SKM-1 (cell line): ENCODE measurements at regions not wholly inside any gene's neighbourhood (a gene's known extent, or its start where the extent isn't known, plus 50 kb on each side); places are given as distances from the start of the nearest gene placed in this dataset.

ENCODE experiments used
- DNase-seq: peaks from one replicate; lab custom pipeline; 2025; ENCODE audit not compliant: unreplicated experiment; lab: John Stamatoyannopoulos, UW

DNA sequence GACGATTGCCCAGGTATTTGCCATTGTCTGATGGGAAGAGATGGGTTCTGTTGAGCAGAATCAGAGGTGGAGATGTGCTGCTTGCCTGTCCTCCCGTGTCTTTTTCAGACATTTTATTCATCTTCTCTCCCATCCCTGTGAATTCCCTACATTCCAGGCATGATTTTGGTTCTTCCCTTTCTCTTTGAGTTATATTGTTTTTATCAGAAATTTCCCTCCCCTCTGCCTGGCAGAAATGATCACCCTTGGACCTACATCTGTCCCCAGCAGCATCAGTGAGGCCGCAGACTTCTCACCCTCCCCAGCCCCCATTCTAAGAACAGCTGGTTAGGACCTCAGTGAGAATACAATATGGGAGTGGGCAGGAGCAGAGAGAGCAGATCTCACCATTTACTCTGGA lies 640.2 kb downstream of the CCDC171 start:
- no peak for DNase-seq

DNA sequence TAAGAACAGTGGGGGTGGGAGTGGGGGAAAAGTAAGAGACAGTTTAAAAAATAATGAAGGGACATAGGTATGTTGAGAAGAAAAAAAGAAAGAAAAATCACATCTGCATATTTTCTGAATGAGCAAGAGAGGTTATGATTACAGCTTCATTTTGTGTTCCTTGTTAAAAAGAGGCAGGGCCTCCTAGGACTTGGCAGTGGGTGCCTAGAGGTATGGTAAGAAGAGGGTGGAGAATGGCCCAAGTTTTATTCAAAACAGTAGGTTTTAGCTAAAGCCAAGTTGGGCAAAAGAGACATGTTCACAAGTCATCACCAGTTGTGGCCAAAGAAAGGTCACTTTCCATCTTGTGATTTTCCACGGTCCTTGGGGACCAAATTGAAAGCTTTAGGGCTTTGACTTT lies 643.4 kb downstream of the CCDC171 start:
- DNase-seq, result no peak

DNA sequence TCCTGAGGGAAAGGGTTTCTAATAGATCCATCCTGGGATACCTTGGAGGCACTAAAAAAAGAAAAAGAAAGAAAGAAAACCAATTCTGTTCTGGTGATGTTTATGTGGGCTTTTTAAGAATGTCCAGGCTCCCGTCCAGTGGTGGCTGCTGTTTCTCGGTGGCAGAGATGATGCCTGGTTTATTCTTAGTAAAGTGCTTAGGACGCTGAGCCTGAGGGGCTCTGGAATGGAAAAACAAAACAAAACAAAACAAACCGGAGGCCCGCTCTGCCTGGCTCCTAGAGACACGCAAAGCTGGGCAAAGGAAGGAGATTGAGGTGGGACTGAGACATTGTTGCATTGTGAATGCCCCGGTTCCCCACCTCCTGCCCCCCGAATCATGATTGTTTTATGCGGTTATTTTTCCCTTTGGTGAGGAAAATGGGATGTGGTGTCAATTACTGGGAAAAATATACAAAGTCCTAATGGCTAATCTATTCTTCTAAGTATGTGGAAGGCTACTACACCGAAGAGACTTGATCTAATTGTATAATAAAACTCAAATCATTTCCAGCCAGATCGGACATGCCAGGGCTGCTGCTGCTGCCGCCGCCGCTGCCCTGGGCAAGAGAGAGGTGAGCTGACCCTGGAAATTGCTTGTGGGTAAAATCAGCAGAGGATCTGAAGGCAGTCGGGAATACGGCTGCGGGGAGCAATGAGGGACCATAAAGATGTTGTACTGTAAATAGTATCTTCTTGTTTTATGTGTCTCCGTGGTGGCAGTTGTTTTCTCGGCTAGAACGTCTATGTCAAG lies 644.9 kb downstream of the CCDC171 start:
- DNase-seq, result no peak

DNA sequence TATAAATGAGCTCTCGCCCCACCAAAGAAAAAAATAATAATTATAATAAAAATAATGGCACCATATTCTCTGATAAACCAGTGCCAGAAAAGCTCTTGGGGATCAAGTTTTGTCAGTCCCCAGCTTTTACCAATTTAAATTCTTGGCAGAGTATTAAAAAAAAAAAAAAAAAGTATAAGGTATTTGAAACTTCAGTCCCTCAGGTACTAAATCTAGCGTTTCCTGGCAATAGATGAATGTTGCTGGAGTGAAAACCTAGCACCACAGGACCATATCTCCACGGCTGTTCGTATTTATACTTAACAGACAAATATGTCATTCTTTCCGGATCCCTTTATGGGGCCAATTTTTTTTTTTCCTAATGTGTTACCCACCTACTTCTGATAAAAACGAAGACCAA lies 646.2 kb downstream of the CCDC171 start:
- DNase-seq, result no peak

DNA sequence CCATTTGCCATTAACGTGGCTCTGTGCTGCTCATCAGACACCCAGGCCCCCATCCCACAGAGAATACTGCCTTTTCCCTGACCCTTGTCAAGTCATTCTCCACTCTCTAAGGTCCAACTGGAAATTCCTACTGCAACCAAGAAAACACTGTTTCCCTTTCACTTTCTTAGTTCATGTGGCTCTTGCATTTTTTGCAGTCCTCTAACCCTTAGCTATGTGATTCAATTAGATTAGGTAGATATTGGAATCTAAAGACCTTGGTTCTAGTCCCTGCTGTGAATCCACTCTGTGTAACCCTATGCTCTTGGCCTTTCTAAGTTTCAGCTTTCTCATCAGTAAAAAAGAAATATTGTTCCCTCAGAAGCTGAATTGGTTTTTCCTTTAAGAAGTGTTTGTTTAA lies 649.4 kb downstream of the CCDC171 start:
- no peak for DNase-seq

DNA sequence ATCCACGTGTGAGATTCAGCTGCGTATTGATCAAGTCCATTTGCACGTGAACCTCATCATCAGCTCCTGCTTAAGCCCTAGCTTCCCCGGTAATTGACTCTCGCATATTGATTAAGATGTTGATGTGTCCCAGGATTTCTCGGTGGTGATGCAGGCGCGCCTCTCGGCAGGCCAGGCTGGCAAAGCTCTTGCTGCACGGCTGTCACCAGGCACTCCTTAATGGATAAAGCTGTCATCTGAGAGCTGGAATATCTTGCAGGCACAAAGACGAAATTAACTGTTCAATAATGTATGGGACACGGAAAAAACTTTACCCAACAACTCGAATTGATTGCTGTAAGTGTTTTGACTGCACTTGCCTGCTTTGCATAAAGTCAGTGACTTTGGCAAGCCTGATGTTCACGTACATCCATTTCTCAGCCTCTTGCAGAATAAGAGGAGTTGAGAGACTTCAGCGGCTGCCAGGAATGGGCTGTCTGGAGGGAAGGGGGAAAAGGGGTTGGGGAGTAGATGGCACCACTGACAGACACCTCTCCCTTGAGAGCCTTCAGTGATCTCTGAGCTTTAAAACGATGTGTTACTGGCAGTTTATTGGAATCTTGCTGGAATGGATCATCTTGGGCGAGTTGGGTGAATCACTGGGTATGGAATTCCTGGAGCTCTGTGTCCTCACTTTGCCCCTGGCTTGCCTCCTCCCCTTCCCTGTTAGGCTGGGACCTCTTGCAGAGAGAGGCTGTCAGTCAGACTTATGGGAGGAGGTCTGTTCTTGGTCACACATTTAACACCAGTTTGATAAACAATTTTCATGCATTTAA lies 650.3 kb downstream of the CCDC171 start:
- no peak for DNase-seq

DNA sequence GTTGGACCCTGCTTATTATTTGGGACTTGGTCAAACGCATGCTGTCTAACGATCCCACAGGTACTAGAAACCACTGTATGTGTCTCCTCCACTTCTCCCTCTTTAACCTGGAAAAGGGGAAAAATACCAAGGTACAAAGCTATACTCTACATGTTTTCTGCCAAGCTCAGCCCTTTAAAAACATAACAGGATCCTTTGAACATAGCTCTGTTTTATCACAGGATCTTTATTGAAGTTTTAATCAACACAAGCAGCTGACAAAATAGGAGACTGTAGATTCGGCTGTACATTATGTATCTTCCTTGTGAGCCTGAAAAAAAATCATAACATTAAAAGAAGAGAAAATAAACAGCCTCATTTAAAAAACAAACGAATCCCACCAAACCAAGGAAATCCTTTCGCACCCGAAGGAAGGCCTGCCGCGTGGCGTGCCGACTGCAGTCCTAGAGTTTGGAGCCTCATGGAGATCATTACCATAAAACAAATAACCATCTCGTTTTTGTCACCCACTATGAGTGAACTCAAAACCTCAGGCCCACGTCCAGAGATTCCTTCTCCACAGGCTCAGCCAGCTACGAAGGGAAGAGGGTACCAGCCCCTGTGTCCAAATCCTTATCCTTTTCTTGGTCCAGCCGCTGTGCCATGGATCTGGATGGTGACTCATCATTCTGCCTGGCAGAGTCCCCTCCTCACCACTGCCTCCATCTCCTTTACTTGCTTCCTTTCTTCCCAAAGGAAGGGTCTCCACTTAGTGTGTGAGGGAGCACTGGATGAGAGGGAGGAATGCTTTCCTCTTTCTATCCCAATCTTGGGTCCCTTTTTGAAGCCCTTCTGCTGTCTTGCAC lies 651.1 kb downstream of the CCDC171 start:
- DNase-seq, result no peak

DNA sequence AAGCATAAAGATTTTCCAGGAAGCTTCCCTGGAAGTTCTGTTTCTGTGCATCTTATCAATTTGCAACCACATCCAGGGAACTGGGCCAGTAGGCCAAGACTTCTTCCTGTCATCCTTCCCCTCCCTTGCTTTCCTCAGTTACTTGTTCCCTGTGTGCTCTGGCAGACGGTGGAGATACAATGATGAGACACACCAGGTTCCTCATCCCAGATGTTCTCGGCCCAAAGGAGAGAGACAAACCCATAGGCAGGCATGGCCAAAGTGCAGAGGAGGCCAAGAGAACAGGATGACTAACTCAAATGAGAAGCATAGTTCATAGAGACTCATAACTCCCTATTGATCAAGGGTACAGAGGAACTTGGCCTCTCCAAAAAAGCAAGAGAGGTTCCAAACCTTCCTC lies 652.6 kb downstream of the CCDC171 start:
- DNase-seq, result no peak

DNA sequence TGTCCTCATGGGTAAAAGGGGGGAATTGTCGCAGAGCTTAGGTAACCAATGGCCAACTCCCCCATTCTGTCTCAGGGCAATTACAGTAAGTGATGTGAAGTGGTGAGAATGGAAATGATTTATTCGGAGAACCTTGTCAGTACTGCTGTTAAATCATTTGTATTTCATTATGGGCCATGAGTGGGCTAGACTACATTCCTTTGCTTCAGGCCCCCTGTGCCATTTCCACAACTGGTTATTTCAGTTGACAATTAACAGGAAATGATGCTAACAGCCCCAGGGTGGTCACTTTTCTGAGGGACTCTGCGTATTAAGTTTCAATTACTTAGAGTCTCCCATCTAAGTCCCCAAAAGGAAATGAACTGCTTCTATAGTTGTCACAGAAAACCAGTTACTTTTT lies 653.7 kb downstream of the CCDC171 start:
- DNase-seq, result no peak

DNA sequence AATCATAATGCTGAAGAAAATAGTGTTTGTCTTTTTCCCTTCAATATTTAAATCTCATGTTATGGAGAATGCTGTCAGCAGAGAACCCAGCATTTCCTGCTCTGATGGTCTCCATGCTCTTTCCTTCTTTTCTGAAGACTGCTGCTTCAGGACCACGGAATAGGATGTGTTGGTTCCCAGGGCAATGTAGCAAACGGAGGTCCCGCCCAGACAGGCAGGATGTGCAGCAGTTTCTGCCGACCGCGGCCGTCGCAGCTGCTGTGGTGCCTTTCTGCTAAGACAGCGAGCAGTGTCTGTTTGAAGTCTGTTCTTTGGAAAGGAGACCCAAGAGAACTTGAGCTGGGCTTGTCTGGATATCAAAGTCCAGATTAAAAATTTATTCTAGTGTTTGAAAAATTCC lies 654.3 kb downstream of the CCDC171 start:
- DNase-seq, result no peak

DNA sequence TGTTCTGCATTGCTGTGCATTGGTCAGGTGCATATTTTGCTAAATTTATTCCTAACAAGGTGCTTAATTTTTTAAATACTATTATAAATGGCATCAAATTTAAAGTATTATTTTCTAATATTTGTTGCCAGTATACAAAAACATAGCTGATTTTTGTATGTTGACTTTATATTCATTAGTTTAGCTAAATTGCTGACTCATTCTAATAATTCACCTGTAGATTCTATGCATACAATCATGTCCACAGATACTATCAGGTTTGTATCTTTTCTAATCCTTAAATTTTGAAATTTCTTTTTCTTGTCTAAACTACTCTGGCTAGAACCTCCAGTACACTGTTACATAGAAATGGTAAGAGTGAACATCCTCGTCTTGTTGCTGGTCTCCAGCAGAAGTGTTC lies 657.6 kb downstream of the CCDC171 start:
- no peak for DNase-seq

DNA sequence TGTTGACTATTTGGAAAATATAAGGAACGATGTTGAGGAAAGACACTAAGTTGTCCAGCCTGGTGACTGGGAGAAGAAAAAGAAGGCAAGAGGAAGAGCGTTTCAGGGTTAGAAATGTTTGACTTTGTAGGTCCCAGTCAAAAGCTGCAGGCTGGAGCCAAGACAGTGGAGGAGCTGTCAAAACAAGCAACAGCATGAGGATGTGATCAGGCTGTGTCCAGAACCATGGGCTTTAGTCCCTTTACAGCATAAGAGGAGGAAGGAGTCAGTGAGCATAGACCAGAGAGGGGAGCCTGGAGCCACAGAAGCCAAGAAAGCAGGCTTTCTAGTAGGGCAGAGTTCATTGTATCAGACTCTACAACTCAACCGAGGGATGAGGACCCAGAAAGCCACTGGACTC lies 658.5 kb downstream of the BNC2 start:
- DNase-seq, result no peak

DNA sequence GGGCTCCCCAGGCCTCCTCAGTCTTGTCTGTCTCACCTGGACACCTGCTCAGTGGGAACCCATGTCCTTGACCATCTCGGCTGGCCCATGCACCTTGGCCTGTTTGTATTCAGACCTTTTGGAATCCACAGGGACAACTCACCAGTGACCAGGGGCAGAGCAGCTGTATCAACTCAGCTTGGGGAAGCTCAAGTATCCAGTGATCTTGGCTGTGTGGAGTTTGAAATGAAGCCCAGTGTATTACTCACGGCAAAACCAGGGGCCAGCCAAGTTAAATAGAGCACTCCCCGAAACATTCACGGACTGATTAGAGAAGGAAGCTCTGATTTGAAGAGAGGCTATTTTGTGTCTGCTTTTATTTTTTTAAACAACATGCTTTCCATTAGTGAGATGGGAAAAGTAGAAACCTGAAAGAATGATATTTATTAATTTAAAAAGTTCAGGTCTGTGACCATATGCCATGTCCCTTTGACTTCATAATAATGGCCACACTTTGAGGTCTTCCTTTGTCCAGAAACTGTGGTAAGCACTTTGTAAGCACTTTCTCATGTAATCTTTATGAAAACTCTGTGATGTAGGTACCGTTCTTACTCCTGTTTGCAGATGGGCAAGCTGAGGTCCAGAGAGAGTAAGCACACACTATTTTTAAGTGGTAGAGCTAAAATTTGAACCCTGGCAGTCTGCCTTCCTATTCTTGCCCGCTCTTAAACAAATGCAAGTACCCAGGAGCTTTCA lies 656.5 kb downstream of the BNC2 start:
- no peak for DNase-seq

DNA sequence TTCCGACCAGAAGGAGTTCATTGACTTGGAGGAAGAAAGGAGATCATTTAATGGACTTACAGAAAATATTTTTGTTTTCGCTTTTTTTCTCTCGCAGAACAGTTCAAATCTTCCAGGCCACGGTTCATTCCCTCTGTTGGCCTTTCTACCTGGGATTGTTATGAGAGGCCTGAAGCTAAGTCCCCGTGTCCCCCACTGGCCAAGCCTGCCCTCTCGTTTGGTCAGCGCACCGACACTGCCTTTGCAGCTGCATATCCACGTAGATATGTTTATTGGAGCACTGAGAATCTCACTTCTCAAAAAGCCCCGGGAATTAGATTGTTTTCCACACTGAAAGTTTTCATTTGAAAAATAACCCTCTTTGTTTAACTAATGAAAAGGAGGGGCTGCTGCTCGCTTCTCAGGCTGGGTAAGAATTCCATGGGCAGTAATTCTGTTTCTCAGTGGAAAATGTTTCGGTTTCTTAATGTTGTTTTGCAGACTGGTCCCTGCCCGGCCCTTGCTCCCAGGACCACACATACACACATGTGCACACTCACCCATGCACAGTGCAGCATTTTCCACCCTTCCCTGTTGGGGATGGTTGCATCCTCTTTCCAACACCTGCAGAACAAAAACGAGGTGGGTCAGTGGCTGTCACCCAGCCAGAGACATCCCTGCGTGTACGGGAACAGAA lies 655.7 kb downstream of the BNC2 start:
- DNase-seq, result no peak

DNA sequence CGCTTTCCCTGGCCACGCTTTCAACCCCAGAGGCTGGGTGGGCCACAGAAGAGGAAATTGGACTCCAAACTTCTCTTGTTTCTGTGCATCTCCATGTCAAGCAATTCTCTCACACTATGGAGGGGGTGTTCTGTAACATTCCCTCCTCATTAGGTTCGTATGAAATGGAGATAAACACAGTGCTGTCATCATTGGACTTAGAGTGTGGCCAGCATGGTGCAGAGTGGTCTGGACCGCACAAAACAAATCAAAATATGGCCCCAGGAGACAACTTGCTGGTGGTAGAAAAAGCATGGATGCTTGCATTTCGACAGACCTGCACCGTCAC lies 655.2 kb downstream of the BNC2 start:
- no peak for DNase-seq

DNA sequence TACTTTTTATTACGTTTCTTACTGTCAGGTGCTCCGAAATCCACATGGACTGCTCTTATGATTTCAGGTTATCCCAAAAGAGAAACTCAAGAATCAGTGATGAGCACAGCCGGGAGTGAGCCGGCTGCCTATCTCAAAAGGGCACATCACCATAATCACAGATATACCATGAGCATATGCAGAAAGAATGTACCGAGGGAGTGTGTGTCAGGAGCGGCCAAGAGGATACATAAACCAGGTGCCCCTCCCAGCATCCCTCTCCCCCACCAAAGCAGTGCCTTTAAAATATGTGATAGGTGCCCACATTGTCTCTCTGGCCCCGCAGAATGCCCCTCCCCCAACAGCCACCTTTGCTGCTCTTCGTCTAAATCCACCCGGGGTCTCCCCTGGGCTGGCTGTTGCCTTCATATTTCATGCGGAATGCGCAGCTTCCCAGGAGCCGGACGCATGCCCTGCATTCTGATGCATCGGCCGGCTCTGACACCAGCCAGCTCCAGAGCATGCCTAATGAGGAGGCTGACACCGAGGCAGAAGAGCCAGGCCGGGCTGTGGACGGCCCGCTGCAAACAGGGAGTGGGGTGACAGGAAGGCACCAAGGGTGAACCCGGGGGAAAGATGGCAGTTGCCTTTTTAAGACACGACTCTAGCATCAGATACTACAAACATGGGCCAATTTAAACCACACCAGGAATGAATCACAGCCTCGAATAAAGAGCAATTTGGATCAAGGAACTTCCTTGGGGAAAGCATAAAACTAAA lies 652.3 kb downstream of the BNC2 start:
- DNase-seq, result no peak

DNA sequence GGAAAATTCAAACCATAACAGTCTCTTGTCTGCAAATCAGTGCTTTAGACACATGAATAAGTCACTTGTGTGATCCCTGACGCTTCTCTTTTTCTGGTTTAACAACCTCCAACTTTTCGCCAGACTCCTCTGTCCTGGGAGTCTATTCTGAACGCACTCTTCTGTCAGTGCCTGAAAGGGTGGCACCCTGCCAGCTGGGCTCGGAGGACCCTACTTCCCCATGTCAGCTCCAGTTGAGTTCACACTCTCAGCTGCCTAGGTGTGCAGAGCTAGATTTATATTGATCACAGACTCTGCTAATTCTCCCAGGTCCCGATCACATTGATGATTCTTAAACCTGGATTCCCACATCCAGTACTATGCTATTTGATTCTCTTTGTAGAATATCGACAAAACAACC lies 649.1 kb downstream of the BNC2 start:
- DNase-seq, result no peak

DNA sequence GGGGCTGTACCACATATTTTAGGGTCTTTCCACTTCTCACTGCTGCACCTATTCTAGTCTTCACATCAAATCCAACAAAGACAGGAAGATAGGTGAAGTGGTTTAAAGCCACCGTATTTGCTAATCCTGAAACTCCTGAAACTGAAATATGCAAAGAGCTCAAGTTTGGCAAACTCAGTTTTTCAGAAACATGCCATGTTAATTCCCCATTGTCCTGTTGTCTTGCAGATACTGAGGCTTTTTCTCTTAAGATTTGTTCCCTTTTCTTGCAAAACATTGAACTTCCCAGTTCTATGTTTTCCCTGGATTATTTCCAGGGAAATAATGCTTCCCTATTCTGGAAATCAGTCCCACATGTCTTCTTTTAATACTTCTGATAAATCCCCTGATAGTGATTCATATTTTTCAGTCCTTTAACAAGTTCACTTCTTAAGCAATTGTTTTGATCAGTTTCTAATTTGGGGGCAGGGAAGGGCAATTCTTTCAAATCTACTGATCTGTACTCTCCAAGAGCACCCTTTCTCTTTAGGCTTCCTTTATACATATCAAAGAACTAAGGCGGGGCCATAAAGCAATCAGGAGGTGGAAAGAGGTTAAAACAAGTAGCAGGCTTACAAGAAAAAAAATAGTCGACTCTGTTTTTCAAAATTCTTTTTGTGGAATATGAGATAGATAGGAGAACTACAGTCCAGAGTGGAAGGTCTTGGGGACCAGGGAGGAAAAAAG lies 648.5 kb downstream of the BNC2 start:
- DNase-seq, result no peak
